ENCODE measurements at regions not wholly inside any gene's neighbourhood (a gene's known extent, or its start where the extent isn't known, plus 50 kb on each side); places are given as distances from the start of the nearest gene placed in this dataset.

DNA sequence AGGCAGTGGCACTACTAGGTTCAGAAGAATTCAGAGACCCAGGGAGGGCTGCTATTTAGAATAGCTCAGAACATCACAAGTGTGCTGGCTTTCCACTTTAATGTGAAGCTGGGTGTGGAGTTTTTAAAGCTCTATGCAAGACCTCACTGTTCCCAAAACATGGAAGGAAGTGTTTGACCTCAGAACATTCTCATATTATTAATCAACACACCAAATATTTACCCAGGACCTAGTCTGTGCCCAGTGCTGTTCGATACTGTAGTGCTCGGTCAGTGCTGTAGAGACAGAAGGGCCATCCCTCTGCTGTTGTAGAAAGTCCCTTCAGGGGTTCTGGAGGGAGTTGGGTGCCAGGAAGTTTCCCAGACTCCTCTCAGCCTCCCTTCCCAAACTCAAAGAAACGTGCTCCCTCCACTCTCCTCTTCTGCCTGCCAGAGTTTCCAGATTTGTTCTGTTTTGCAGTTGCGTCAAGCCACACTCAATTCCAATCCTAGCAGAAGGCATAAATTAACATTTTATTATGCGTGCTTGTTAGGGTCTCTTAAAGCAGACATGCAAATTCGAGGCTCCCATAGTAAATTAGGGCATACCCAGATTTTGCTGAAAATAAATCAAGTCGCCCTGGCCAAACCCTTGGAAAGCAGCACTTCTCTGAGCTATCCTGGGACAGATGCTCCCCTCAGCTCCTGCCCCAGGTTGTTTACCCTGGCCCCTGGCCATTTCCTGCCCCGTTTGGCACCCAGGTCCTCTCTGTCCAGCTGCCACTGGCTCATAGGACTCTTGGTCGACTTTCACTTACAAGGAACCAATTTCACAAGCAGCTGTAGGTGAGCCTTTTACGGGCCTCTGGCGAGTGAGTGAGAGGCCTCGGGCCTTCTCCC, 248.6 kb downstream of the HIVEP2 start:
- no peaks in the 10 kb centered on the region for H3K36me3 Mint-ChIP-seq (ENCODE audit: low read depth)

DNA sequence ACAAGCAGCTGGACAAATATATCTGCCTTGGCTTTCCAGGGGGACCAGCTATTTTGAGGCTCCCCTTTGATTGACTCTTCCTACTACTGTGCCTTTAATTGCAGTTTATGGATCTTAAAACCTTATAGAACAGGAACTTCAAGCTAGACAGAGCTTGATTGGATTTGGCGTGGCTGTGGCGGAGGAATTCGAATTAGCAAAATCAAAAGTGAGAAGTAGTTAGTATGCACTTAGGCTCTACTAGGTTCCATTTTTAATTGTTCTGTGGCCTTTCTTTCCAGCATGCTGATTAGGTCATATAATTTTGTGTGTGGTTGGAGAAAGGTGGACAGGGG, 248.0 kb downstream of the HIVEP2 start:
- Mint-ChIP-seq H3K4me3 (no peak overlapping the region), H3K36me3 (ENCODE audit: low read depth) (no peaks in the 10 kb centered on the region), H3K4me1 (ENCODE audit: low read depth) (peaks cover 30% of the 10 kb centered on the region), H3K27ac (no peak overlapping the region), H3K9me3 (no peaks in the 10 kb centered on the region), H3K27me3 (no peaks in the 10 kb centered on the region)

More for the DNA sequence above, 248.6 kb downstream of the HIVEP2 start:
- H3K4me1 Mint-ChIP-seq (ENCODE audit: low read depth): peaks cover 30% of the 10 kb centered on the region
- H3K4me3 Mint-ChIP-seq: no peak overlapping the region
- no peaks in the 10 kb centered on the region for H3K9me3 Mint-ChIP-seq
- no peak overlapping the region for H3K27ac Mint-ChIP-seq
- H3K27me3 Mint-ChIP-seq: no peaks in the 10 kb centered on the region

DNA sequence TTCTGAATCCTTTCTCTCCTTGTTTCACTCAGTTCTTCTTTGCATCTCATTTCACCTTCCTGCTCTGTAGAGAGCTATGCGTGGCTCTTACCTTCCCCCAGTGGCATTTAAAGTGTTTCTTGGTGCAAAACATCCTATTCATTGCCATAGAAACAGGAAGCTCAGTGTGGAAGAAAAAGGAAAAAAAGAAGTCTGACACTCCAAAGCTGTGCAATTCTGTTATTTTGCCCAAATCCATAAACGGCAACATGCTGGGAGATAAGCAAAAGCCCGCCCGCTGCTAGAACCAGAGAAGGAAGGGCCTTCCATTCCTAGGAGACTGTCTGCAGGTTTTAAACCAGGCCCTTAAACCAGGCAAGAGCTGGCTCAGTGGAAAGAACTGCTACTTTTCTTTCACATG, 247.1 kb downstream of the HIVEP2 start:
- Mint-ChIP-seq H3K36me3 (ENCODE audit: low read depth) (no peaks in the 10 kb centered on the region), H3K4me1 (ENCODE audit: low read depth) (peaks cover 31% of the 10 kb centered on the region), H3K9me3 (no peaks in the 10 kb centered on the region), H3K27me3 (no peaks in the 10 kb centered on the region), H3K4me3 (no peak overlapping the region), H3K27ac (no peak overlapping the region)

DNA sequence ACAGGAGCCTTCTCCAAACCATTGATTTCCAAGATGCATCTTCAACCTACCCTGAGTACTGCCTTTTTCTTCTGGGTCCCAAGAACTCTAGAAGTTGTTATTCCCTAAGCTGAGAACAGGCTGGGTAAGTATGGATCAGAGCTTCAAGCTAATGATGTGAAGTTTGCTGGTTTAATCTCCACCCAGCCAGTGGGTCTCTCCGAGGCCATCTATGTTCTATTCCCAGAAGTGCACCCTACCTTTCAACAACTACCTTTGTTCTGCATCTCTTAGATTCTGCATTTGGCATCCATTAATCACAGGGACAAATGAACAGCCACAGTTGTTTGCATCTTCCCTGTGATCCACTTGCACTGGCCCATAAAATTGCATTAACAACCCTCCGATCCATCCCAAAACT, 246.2 kb downstream of the HIVEP2 start:
- Mint-ChIP-seq H3K36me3 (ENCODE audit: low read depth) (no peaks in the 10 kb centered on the region), H3K9me3 (no peaks in the 10 kb centered on the region), H3K27me3 (no peaks in the 10 kb centered on the region), H3K4me3 (no peak overlapping the region), H3K27ac (no peak overlapping the region), H3K4me1 (ENCODE audit: low read depth) (peaks cover 23% of the 10 kb centered on the region)

DNA sequence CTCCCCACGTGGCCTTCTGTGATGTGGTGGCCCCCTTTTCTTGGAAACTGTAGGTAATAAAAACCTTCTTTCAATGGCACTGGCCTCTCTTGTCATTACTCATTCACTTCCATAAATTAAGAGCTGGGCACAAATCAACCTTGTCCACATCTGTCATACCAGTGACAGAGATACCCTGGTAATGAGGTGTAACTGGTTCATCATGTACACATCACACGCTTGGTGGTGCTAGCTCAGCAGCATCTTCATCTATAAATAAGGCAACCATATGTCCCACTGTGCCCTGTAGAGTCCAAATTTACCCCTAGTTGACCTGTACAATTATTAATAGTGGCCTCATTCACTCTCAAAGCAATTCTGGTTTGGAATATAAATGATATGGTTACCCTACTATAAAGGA, 245.6 kb downstream of the HIVEP2 start:
- H3K27me3 Mint-ChIP-seq: no peaks in the 10 kb centered on the region
- peaks cover 16% of the 10 kb centered on the region for H3K4me1 Mint-ChIP-seq (ENCODE audit: low read depth)
- no peak overlapping the region for H3K27ac Mint-ChIP-seq
- H3K36me3 Mint-ChIP-seq (ENCODE audit: low read depth): no peaks in the 10 kb centered on the region
- H3K4me3 Mint-ChIP-seq: no peak overlapping the region
- no peaks in the 10 kb centered on the region for H3K9me3 Mint-ChIP-seq

DNA sequence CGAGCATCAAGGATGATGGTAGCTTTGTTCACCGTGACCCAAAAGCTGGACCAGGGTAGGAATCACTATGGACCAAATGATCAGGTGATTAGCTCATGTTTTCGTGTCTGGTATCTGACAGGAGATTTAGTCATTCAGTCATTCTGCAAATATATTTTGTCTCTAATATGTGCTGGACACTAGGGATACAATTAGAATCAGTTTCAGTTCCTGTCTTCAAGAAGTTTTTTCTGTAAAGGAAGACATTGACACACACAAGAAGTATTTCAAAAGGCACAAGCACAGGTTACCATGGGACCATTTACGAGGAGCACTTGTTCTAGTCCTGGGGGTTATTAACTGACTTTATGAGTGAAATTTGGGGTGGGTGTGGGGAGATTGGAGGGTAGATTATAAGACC, 244.9 kb downstream of the HIVEP2 start:
- peaks cover 10% of the 10 kb centered on the region for H3K4me1 Mint-ChIP-seq (ENCODE audit: low read depth)
- no peak overlapping the region for H3K27ac Mint-ChIP-seq
- no peaks in the 10 kb centered on the region for H3K9me3 Mint-ChIP-seq
- H3K4me3 Mint-ChIP-seq: no peak overlapping the region
- no peaks in the 10 kb centered on the region for H3K27me3 Mint-ChIP-seq
- H3K36me3 Mint-ChIP-seq (ENCODE audit: low read depth): no peaks in the 10 kb centered on the region

DNA sequence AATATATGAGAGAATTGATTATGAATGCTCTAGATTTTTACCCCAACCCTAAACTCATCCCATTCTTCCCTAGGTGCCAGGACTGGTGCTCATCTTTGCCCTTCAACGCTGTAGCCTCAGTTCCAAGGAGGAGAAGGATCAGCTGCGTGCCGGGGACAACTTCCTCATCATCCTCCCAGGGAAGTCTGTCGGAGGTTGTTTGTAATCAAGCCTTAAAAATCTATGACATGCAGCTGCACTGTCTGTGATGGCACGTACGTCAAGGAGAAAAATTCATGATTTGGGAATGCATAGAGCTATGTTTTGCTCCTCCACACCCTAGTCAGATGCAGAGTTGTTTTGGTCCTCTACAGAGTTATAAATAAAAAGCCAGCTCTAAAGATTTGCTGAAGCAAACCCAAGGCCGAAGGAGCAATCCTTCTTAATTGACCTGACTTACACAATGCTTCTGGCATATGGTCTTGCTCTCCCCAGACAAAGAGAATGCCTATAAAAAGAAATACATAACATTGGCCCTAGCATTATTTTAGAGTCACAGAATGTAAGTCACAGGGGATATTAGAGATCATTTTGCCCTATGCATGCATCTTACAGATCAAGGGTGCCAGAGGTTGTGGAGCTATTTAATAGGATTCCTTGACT, 244.2 kb downstream of the HIVEP2 start:
- Mint-ChIP-seq H3K27ac (no peak overlapping the region), H3K36me3 (ENCODE audit: low read depth) (no peaks in the 10 kb centered on the region), H3K9me3 (no peaks in the 10 kb centered on the region), H3K4me3 (no peak overlapping the region), H3K27me3 (no peaks in the 10 kb centered on the region), H3K4me1 (ENCODE audit: low read depth) (peaks cover 15% of the 10 kb centered on the region)

Data from stimulated activated naive CD8-positive, alpha-beta T cell treated with anti-CD3 and anti-CD28 coated beads, Interleukin-15, Interleukin-2, amounts not matched to agents 100 ng/mL and 50 ng/mL, for 24 hours (primary cell).